ENCODE measurements at regions not wholly inside any gene's neighbourhood (a gene's known extent, or its start where the extent isn't known, plus 50 kb on each side); places are given as distances from the start of the nearest gene placed in this dataset.
"Not testable (repeated sequence)": the region's sequence is repeated elsewhere in the genome, so short reads cannot be mapped to it uniquely, and the experiment has no call there.

DNA sequence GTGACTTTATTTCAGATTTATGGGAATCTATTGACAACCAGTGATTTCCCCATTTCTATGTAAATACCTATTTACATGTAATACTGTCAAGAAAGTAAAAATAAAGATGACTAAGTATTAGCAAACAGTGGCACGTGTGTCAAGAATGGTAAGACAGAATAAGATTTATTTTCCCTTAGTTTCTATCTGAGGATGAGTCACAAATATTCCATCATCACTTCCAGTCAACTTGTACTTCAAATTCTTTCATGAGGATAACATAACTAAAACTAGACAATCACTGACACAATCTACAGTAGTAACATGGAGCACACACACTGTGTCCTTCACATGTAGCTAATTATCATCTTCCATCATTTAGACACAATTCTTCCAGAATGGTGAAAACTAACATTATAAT is 625.3 kb upstream of the PCDH7 start:
- no peak overlapping the region for H3K27ac ChIP-seq
- TF ChIP-seq, protein P1, sequence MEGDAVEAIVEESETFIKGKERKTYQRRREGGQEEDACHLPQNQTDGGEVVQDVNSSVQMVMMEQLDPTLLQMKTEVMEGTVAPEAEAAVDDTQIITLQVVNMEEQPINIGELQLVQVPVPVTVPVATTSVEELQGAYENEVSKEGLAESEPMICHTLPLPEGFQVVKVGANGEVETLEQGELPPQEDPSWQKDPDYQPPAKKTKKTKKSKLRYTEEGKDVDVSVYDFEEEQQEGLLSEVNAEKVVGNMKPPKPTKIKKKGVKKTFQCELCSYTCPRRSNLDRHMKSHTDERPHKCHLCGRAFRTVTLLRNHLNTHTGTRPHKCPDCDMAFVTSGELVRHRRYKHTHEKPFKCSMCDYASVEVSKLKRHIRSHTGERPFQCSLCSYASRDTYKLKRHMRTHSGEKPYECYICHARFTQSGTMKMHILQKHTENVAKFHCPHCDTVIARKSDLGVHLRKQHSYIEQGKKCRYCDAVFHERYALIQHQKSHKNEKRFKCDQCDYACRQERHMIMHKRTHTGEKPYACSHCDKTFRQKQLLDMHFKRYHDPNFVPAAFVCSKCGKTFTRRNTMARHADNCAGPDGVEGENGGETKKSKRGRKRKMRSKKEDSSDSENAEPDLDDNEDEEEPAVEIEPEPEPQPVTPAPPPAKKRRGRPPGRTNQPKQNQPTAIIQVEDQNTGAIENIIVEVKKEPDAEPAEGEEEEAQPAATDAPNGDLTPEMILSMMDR (conservative IDR thresholded peaks at IDR 0.05) = no peak

DNA sequence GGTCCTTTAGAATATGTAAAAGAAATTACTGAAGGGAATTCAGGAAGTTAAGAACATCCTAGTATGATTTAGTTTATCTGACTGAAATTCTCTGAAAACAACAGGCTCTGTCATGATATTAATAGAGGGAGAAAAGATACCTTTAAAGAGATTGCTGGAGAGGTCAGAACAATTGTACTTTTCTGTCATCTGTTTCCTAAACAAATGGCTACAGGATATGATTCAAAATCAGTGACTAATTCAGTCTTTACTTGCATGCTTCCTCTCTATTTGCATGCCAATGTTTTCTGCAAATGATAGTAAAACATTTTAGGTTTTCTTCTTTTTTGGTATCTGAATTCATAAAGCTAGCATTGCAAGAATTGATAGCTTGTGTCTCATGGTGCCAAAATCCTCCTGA is 616.7 kb upstream of the PCDH7 start:
- TF ChIP-seq, protein P1 (conservative IDR thresholded peaks at IDR 0.05) = no peak
- no peak overlapping the region for H3K27ac ChIP-seq

DNA sequence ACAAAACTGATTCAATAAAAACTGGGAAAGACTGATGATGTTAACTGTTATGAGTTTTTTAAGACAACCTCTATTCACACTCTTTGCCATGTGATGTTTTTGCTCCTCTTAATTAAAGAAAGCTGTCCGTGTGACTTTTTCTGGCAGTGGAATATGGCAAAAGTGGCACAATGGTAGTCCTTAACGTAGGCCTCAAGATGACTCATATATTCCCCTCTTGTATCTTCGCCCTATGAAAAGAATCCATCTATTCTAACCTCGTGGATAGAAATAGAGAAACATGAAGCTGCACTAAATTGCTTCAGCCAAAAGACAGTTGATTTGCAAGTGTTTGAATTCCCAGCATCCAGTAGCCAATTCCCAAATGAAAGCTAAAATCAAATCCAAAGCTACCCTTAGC is 603.8 kb upstream of the PCDH7 start:
- TF ChIP-seq, protein P1 (conservative IDR thresholded peaks at IDR 0.05) = no peak
- H3K27ac ChIP-seq = no peak overlapping the region

DNA sequence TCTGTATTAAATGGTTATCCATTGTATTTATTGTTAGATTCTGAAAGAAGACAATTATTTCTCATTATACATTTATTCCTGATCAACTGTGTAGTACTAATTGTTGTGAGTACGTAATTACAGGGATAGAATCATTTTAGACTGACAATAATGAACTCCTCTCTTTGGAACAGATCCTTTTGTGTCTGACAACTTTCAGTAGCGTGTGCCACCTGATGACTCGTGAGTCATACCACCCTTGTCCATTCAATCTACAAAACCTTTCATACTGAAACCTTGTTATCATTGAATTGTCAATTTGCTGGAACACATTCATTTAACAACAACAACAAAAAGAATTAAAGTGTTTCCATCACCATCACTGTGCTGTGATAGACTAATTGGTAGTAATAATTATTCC is 602.7 kb upstream of the PCDH7 start:
- TF ChIP-seq, protein P1 (conservative IDR thresholded peaks at IDR 0.05) = no peak
- no peak overlapping the region for H3K27ac ChIP-seq

DNA sequence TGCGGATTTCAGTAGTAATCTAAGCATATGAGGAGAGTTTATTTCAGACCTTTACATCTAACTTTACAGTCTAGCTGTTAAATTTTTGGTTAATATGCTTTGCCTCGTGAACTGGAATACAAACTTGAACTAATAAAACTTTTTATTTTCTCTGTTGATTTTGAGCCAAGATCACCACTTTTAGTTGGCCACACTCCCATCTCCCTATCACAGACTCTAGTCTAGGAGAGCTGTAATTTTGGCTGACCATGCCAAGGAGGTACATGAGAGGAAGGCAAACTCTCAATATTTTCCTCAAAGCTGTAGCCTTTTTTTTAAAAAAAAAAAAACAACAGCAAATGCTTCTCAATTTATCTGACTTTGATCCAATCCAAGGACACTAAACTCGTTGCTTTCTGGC is 597.5 kb upstream of the PCDH7 start:
- TF ChIP-seq, protein P1 (conservative IDR thresholded peaks at IDR 0.05) = no peak
- H3K27ac ChIP-seq = no peak overlapping the region

DNA sequence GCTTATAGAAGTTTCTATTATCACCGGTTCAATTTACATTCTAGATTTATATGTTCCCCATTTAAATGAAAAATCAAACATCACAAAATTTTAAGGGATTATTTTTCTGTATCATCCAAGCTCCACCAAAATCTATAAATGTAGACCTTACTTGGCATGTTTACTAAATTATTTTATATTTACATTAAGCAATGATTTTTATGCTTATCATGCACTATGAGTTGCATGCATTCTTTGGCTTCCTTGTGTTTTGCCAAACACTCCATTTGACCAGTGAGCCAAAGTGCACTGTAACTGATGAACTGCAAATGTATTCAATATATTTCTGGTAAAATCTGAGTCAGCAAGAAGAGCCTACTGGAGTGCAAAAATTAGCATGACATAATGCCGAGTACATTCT is 595.5 kb upstream of the PCDH7 start:
- H3K27ac ChIP-seq = not testable (repeated sequence)

DNA sequence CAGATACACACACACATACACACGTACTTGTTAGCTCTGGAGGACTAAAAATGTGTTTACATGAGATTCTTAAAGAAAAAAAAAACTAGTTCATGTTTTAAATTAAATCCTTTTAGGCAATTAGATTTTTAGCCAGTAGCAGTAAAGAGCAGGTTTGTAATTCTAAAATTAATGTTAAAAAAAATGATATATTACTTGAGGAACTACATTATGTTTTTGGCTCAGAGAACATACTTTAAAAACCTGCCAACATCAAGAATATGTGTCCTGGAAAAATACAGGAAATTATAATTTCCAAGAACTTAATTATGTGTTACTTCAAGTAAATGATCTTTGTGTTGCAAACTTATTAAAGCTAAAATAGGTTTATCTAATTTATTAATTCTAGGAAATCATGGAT is 594.3 kb upstream of the PCDH7 start:
- H3K27ac ChIP-seq = no peak overlapping the region

DNA sequence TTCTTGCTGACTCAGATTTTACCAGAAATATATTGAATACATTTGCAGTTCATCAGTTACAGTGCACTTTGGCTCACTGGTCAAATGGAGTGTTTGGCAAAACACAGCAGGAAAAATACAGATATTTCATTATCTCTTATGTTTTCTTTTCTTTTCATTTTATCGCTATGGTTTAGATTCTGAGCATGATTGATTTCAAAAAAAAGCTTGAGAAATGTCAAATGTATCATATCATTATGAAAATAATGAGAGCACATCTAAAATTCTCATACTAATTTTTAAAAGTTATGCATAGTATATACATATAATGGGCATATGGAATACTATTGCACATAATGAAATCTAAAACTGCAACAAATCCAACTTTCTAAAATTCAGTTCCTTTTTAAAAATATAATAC is 593.8 kb upstream of the PCDH7 start:
- H3K27ac ChIP-seq = no peak overlapping the region
- TF ChIP-seq, protein P1 (conservative IDR thresholded peaks at IDR 0.05) = no peak

More for the DNA sequence above, 594.3 kb upstream of the PCDH7 start:
- TF ChIP-seq, protein P1 (conservative IDR thresholded peaks at IDR 0.05) = no peak

DNA sequence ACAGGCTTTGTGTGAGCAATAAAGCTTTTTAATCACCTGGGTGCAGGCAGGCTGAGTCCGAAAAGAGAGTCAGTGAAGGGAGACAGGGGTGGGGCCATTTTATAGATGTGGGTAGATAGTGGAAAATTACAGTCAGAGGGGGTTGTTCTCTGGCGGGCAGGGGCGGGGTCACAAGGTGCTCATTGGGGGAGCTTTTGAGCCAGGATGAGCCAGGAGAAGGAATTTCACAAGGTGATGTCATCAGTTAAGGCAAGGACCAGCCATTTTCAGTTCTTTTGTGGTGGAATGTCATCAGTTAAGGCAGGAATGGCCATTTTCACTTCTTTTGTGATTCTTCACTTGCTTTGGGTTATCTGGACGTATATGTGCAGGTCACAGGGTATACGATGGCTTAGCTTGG is 571.3 kb upstream of the PCDH7 start:
- H3K27ac ChIP-seq = not testable (repeated sequence)

DNA sequence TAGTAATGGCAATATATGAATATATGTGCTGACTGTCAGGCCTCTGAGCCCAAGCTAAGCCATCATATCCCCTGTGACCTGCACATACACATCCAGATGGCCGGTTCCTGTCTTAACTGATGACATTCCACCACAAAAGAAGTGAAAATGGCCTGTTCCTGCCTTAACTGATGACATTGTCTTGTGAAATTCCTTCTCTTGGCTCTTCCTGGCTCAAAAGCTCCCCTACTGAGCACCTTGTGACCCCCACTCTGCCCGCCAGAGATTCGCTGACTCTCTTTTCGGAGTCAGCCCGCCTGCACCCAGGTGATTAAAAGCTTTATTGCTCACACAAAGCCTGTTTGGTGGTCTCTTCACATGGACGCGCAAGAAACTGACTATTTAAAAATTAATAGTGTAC is 570.6 kb upstream of the PCDH7 start:
- H3K27ac ChIP-seq = not testable (repeated sequence)

Measured in VCaP (cell line).